ENCODE measurements at regions not wholly inside any gene's neighbourhood (a gene's known extent, or its start where the extent isn't known, plus 50 kb on each side); places are given as distances from the start of the nearest gene placed in this dataset.

DNA sequence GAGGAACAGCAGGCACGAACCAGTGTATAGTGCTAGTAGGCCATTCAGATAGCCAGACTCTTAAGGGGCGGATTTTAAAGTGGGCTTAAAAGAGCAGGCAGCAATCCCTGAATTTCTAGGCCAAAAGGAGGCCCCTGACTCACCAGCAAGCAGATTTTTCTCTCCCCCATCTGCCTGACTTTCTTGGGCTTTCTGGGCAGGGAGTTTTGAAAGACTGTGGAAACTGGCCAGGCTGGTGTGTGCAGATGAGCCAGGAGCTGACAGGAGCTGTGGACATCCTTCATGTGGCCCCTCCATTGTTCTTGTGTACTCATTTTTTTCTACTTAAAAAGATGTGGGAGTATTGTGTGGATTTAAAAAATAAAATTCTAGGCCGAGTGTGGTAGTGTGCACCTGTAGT, 59.0 kb downstream of the GLI2 start:
- no TSS peak for BruUV-seq (replicated peaks)
- no peaks in the 10 kb centered on the region for H3K79me2 ChIP-seq (ENCODE audit: control insufficient read depth, insufficient read depth, low read length)
- no peaks in the 10 kb centered on the region for H3K27me3 ChIP-seq (ENCODE audit: control insufficient read depth in 2 of 2, insufficient read depth in 2 of 2, low read length in 2 of 2)
- intact Hi-C loops (cut with micrococcal nuclease), result no loop called here
- dilution Hi-C loops (cut with MboI; ENCODE audit: extremely low pct_ligation_motif_present, low sequenced_read_pairs), result no loop called here
- no peak overlapping the region for H2AFZ ChIP-seq (ENCODE audit: low read depth, low read length)
- no peak overlapping the region for H3K9ac ChIP-seq (replicated peaks; ENCODE audit: extremely low read depth, insufficient read depth, low read length)
- no peak overlapping the region for H3K4me3 ChIP-seq (replicated peaks in 1 of 3; ENCODE audit: insufficient read depth in 1 of 3, low read depth in 1 of 3, low read length in 3 of 3)
- H3K4me1 ChIP-seq (ENCODE audit: control insufficient read depth, extremely low read depth, insufficient read depth, low read length), result no peaks in the 10 kb centered on the region
- POLR2A ChIA-PET, result no interaction called here
- CTCF ChIA-PET, result no interaction called here
- FAIRE-seq (no peak), DNase-seq (ENCODE audit: low read depth, low spot score) (no peak)
- H3K36me3 ChIP-seq (ENCODE audit: control insufficient read depth in 2 of 2, extremely low read depth in 1 of 2, insufficient read depth in 2 of 2, low read length in 2 of 2), result no peaks in the 10 kb centered on the region
- no peaks in the 10 kb centered on the region for H3K9me3 ChIP-seq (replicated peaks; ENCODE audit: control insufficient read depth, insufficient read depth, low read length)
- no peak for TF ChIP-seq JUN (IDR thresholded peaks at IDR 0.05; ENCODE audit: borderline replicate concordance, insufficient read depth, insufficient read length, low read depth)
- TF ChIP-seq EZH2 (IDR thresholded peaks at IDR 0.05; ENCODE audit: borderline replicate concordance, low read depth, low read length, severe bottlenecking), result no peak
- no peak for TF ChIP-seq POLR2AphosphoS5 (IDR thresholded peaks at IDR 0.05; ENCODE audit: insufficient read depth, low read depth, low read length)
- TF ChIP-seq GATA2 (IDR thresholded peaks at IDR 0.05; ENCODE audit: insufficient read depth, insufficient read length, low read depth, low read length), result no peak
- no peak for TF ChIP-seq CTCF (IDR thresholded peaks at IDR 0.05; ENCODE audit: extremely low read depth in 1 of 2, insufficient read depth in 1 of 2, low read depth in 1 of 2, low read length in 2 of 2)
- TF ChIP-seq, protein P1, sequence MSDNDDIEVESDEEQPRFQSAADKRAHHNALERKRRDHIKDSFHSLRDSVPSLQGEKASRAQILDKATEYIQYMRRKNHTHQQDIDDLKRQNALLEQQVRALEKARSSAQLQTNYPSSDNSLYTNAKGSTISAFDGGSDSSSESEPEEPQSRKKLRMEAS (IDR thresholded peaks at IDR 0.05; ENCODE audit: insufficient read depth, insufficient read length), result no peak
- TF ChIP-seq FOS (IDR thresholded peaks at IDR 0.05; ENCODE audit: borderline replicate concordance, insufficient read depth, low read length), result no peak
- TF ChIP-seq MYC (IDR thresholded peaks at IDR 0.05; ENCODE audit: low read depth, low read length), result no peak
- TF ChIP-seq POLR2A (IDR thresholded peaks at IDR 0.05; ENCODE audit: low read depth, low read length), result no peak
- H3K9me1 ChIP-seq (replicated peaks; ENCODE audit: control insufficient read depth, extremely low read depth, insufficient read depth, low read length), result no peaks in the 10 kb centered on the region
- H3K4me2 ChIP-seq (ENCODE audit: insufficient read depth, low read length), result no peak overlapping the region
- no peaks in the 10 kb centered on the region for H4K20me1 ChIP-seq (replicated peaks; ENCODE audit: control insufficient read depth, extremely low read depth, insufficient read depth, low read length)
- H3K27ac ChIP-seq (ENCODE audit: insufficient read depth, low read depth, low read length), result no peak overlapping the region
